SH-SY5Y (cell line): ENCODE measurements at regions not wholly inside any gene's neighbourhood (a gene's known extent, or its start where the extent isn't known, plus 50 kb on each side); places are given as distances from the start of the nearest gene placed in this dataset.
A peak's percentile ranks its signal among the peaks of the same experiment; 100 is the strongest.

ENCODE experiments used
- GATA2 ChIP-seq: IDR thresholded peaks from 2 replicates; pipeline ENCODE4 v1.6.1; 2011; ENCODE audit warnings: mild to moderate bottlenecking, low read depth, low read length
- GATA3 ChIP-seq: IDR thresholded peaks from 2 replicates; pipeline ENCODE4 v1.6.1; 2011; ENCODE audit warnings: low read depth, mild to moderate bottlenecking, low read length, moderate library complexity

DNA sequence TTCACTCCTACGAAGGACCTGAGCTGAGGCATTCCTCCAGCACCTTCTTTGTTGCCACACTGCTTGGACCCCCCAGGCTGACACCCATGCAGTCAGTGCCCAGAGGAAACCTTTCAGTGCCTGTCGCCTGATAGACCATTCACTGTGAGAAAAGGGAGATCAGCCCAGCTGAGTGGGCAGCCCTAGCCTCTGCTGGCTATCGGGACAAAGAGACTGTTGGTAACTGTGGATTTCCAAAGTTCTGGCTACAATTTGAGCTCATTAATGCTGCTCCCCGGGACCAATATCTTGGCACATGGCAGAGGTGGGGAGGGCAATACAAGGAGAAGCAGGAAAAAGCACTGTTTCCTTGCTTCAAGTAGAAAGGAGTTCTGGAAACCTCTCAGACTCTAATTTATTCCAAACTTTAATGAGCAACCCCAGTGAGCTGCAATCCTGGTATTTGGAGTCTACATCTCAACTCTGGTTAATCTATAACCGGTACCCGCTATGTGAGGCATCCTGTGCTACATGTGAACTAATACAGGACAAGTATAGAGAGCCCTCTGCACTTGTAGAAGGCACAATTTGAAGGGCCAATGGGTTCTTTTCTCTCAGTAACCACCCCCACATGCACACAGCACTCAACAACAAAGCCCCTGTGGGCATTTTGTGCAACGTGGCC lies 200.7 kb upstream of the NCAM1 start:
- TF ChIP-seq GATA3: no peak

DNA sequence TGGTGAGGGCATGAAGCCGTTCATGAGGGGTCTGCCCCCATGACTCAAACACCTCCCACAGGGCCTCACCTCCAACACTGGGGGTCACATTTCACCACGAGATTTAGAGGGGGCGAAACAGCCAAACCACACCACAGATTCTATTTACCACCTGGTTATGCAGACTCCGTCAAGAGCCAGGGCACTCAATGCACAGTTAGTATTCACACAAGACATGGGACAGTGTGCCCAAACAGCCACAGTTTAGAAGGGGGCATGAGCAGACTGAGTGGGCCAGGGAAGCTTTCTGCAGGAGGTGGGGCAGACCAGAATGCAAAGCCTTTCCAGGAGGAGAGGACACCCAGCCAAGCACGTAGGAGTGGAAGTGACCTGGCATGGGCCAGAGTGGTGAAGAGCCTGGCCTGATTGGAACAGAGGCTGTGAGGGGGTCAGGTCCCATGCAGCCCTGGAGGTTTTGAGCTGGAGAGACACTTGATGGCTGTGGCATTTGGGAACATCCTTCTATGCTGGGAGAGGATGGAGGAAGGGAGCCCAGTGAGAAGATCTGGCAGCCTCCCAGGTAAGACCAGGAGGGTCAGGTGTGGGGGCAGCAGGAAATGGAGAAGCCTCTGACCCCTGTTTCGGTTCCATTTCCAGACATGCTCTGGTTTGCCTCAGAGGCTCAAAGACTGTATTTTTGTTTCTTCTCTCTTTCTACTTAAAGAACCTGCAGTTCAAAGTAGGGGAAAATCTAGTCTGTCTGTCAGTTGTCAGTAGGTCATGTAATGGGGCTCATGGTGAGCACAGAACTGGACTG lies 199.1 kb upstream of the NCAM1 start:
- TF ChIP-seq GATA3 (no peak), GATA2 (no peak)

DNA sequence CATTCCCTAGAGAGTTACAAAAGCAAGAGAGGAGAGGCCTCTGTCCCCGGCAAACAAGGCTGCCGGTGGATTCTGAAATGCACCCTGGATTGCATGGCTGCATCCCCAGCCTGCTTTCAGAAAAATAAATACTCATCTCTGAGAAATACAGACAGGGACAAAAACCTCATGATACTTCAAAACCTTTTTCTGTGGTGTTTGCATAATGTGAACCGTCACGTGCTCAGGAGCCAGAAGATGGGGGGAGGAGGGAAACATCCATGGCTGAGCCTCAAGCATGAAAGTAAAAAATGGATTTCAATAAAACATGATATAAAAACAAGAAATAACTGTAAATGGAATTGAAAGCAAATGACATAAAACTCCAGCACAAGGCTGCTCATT lies 198.5 kb upstream of the NCAM1 start:
- TF ChIP-seq GATA3 (no peak), GATA2 (no peak)

DNA sequence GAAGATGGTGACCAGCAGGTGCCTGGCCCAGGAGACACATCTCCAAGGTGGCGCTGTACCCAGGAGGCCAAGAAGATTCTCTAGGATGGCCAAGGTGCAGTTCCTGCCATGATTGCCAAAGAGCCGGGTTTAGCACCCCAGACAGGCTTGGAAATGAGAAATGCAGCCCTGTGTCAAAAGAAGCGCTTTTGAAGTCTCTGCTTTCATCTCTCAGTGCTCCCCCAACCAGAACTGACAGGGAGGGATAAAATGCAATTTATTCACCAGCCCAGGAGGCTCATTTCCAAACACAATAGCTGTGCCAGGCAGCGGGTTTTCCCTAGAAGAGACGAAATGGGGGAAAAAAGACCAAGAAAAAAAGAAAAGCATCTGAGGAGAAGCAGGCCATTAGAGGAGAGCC lies 195.9 kb upstream of the NCAM1 start:
- TF ChIP-seq GATA2 (no peak), GATA3 (no peak)

DNA sequence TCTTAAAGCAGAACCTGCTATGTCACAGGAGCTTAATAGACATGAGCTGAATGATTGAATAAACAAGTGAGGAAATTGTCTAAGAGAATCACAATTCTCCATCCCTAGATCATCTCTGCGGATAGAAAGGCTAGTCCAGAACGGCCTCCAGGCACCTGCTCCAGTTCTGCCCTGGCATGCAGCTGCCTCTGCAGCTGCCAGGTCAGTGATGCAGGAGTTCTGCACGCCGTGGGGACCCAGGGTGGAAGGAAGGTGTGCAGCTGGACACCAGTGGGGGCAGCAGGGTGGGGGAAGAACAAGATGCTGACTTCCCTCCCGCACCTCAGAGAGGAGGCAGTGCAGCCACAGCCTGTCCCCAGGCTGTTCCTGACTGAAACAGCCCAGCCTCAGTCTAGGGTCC lies 192.1 kb upstream of the NCAM1 start:
- TF ChIP-seq GATA2 (0 out of 2 replicates have a peak, but pooled peaks have one; percentile 15), GATA3 (no peak)

DNA sequence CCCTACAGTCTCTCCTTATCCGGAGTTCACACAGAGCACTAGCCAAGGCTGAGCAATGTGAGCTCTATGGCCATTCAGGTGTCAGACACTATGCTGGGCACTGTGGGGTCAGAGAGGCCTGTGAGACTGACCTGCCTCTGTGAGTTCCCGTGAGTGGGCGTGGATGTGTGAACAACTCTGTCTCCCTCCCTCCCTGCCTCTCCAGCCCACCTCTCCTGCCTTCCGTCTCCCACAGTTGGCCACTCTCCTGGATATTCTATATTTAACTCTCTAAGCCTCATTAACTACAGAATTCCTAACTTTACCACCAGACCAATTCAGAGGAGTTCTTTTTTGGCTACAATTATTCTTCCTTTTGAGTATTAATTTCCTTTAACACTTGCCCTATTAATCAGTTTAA lies 191.6 kb upstream of the NCAM1 start:
- TF ChIP-seq GATA3 (no peak), GATA2 (no peak)

DNA sequence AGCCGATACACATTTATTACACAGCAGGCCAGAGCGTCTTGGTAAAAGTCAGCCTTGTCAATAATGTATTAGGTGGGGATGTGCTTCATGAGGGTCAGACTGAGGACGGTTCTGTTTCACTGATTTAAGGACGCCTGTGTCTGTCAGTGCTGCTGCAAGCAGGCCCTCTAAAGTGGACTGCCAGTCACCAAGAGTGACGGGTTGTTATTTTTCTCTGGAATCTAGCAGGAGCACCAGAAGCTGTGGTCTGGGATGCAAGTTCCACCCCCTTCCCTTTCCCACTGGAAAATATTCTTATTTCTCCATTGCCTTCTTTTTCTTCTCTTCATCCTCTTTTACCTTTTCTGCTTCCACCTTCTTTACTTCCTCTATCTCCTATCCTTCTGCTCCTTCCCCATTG lies 191.2 kb upstream of the NCAM1 start:
- TF ChIP-seq GATA2 (no peak), GATA3 (no peak)

DNA sequence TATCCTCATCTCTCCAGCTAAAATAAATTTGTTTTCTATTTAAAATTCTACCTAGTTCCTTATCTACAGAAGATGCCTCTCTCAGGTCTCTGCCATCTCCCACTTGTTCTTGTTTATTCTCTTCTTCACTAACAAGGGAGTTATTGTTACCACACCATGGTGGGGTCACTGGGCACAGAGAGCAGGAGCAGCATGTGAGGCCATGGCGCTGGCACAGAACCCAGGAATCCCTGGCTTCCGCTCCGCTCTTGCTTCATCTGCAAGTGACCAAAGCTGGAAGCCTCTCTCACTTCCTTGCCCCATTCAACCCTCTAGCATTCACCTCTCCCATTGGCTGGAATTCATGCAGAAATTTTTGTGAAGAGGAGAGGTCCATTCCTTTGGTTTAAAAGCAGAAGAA lies 190.7 kb upstream of the NCAM1 start:
- TF ChIP-seq GATA2 (no peak), GATA3 (no peak)

DNA sequence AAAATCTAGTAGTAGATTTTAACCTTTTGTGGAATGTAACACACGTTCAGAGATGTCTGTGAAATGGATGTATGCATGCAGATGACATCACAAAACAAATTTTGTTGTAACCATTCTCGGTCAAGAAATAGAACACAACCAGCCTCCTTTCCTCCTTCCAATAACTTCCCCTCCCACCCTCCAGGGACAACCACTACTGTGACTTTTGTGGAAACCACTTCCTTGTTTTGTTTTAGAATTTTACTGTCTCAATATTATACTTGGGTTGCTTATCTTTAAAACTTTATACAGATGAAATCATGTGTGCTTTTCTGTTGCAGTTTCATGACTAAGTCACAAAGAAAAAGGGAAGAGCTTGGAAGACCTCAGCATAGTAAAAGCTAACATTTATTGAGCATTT lies 189.4 kb upstream of the NCAM1 start:
- no peak for TF ChIP-seq GATA3
- TF ChIP-seq GATA2: no peak

DNA sequence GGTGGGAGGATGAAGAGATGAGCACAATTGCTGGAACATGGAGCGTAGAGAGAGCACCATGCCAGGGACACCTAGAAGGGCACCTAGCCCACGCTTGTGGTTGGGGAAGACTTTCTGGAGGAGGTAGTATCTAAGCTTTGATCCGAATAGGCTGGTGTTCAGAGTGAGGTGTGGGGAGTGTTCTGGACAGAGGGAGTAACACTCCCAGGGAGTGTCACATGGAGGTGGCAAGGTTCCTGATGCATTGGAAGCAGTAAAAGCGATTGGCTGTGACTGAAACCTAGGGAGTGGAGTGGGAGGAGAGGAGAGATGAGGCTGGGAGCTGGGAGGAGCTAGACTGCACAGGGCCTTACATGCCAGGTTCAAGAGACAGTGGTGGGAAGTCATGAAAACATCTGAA lies 188.0 kb upstream of the NCAM1 start:
- TF ChIP-seq GATA2 (no peak), GATA3 (no peak)

DNA sequence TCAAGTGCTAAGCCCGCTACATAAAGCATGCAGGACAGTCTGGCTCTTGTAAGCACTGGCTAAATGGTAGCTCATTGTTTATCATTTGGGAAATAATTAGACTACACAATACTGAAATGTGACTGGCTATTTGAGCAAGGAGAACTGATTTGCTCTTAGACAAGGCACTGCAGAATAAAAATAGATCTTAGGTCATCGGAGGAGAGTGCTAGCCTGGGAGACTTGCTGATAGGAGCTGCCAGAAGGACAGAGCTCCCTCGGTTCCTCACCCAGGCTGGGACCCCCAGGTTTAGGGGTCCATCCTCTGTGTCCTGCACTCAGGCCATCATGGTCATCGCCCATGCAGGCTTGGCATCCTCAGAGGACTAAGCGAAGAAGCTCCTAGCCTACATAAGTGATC lies 184.4 kb upstream of the NCAM1 start:
- TF ChIP-seq GATA3: no peak
- no peak for TF ChIP-seq GATA2

DNA sequence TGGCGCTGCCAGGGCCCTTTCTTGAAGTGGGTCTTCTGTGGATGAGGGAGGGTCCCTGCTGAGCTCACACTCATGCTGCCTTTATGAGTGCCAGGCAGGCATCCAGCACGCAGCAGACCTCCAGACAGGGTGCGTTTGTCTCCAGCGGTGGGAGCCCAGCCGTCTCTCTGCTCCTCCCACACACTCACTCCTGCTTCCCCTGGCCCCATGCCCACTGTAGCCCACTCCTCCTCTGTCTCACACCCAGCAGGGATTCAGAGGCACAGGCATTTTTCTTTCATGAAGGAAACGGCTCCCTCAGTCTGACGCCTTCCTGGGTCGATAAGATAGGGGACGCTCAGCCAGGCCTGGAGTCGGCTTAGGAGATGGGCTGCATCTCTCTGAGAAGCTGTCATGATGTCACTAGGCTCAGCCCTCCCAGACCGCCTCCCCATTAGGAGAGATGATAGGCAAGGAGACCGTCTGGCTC lies 183.9 kb upstream of the NCAM1 start:
- TF ChIP-seq GATA3: no peak
- no peak; the same call in 1 of the 2 replicates for TF ChIP-seq GATA2

DNA sequence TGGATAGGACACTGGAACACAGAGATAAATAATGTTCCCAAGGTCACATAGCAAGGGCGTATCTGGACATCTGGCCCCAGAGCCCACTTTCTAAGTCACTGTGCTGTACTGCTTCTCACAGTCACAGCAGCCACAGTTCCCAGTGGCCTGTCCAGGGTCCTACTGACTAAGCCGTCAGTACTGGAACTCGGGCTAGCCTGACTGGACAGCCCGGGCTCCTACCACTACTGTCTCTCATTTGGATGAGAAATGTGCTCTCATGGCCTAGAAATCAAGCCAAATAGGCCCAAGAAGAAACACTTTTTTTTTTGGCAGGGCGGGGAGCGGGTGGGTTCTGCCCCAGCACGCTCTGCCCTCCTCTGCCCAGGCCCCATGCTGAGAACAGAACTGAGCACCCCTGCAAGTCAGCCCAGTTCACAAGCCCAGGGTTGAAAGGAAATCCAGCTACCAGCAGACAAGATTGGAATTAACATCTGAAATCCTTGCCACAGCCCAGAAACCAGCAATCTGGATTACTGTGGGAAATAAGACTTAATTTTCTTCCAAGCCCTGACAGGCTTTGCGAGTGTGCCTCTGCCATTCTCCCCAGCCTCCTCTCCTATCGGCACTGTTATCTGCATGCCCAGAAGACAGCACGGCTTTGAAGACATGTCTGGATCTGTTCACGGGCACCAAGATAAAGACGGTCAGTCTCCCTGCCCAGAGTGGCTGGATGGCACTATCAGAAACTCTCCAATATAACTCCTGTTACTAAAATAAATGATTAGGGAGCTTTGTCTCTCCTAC lies 182.9 kb upstream of the NCAM1 start:
- TF ChIP-seq GATA2 (peak; percentile 94), GATA3 (peak; percentile 84)

DNA sequence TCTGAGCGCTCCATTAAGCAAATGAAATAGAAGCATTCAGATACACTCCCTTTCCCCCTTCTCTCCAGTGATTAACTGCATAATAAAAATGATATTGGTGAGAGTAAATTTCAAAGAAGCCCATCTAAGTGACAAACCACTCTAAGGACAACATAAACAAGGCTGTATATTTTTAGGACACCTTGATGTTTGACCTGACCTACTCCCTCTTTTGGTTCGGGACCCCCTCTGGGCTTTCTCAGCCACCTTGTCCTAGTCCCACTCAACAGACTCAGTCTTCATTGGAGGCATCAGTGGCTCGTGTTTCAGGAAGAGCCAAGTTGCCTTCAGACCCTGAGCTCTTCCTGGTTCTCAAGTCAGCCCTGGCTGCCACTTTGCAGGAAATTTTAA lies 182.3 kb upstream of the NCAM1 start:
- no peak for TF ChIP-seq GATA3
- no peak for TF ChIP-seq GATA2
